K562 (cell line): ENCODE measurements at regions not wholly inside any gene's neighbourhood (a gene's known extent, or its start where the extent isn't known, plus 50 kb on each side); places are given as distances from the start of the nearest gene placed in this dataset.

Experiments used
- ATF2 ChIP-seq: sonication (generic); formaldehyde crosslinking; IDR thresholded peaks from 2 replicates; pipeline ENCODE4 v1.8.1; 2022; ENCODE audit warnings: missing genetic modification reagents
- CBX1 ChIP-seq: sonication (generic); IDR thresholded peaks from 2 replicates; pipeline ENCODE4 v1.6.1; 2016; ENCODE audit warnings: antibody characterized with exemption, low read depth, mild to moderate bottlenecking
- CTCF ChIP-seq, 3 experiments: IDR thresholded peaks in 2 of 3; conservative IDR thresholded peaks in 1 of 3; 2 replicates each; pipeline ENCODE4 v1.5.1; 2011 to 2012; ENCODE audit warnings: low read length in 3 of 3, mild to moderate bottlenecking in 3 of 3, control low read depth in 2 of 3, improper control_type of control experiment in 1 of 3, inconsistent platforms in 1 of 3, low read depth in 1 of 3, mixed read lengths in 1 of 3, moderate library complexity in 1 of 3; ENCODE audit not compliant: insufficient read depth in 2 of 3
- HIVEP1 ChIP-seq: fragments of 250-450 bp; sonication (Bioruptor Pico); IDR thresholded peaks from 2 replicates; pipeline ENCODE4 v1.4.0; 2020; ENCODE audit warnings: mild to moderate bottlenecking
- MED1 ChIP-seq: sonication (generic); formaldehyde crosslinking; IDR thresholded peaks from 2 replicates; pipeline ENCODE4 v1.8.1; 2023; ENCODE audit warnings: missing genetic modification reagents, borderline replicate concordance
- POLR2AphosphoS2 ChIP-seq: IDR thresholded peaks from 2 replicates; pipeline ENCODE4 v1.6.1; 2012; ENCODE audit warnings: low read length, improper control_type of control experiment
- REST ChIP-seq, 2 experiments: fragments of 450-650 bp; formaldehyde crosslinking in 1 of 2; IDR thresholded peaks; 2 replicates each; pipeline versions ENCODE4 v1.4.0 to v1.6.1; 2014 to 2020; ENCODE audit warnings: mild to moderate bottlenecking in 2 of 2, borderline replicate concordance in 1 of 2, low read depth in 1 of 2
- SRSF9 ChIP-seq: fragments of 200-400 bp; formaldehyde crosslinking; IDR thresholded peaks from 2 replicates; pipeline ENCODE4 v1.6.1; 2017; ENCODE audit warnings: low read depth, low read length, borderline replicate concordance
- ZNF584 ChIP-seq: fragments of 200-800 bp; sonication (Bioruptor generic); IDR thresholded peaks from 2 replicates; pipeline ENCODE4 v1.6.1; 2016; ENCODE audit warnings: low read depth, mild to moderate bottlenecking, missing genetic modification characterization, missing compliant biosample characterization
- ZNF766 ChIP-seq: fragments of 200-800 bp; sonication (Bioruptor generic); conservative IDR thresholded peaks from 2 replicates; pipeline ENCODE4 v1.6.1; 2016; ENCODE audit warnings: missing genetic modification characterization, missing compliant biosample characterization

GRCh38 chr7:57343901-57344622, 105.9 kb upstream of the ZNF716 start:
- TF ChIP-seq POLR2AphosphoS2 (no peak), CTCF (IDR thresholded peaks at IDR 0.05 in 2 of 3, conservative IDR thresholded peaks at IDR 0.05 in 1 of 3; ENCODE audit: insufficient read depth in 2 of 3, low read depth in 1 of 3, low read length in 3 of 3) (no peak), ZNF766 (CRISPR knock-in tag) (no peak), CBX1 (no peak), ATF2 (CRISPR knock-in tag) (no peak), ZNF584 (CRISPR knock-in tag) (no peak), SRSF9 (no peak), REST (IDR thresholded peaks at IDR 0.05; ENCODE audit: borderline replicate concordance) (no peak), REST (CRISPR knock-in tag; IDR thresholded peaks at IDR 0.05; ENCODE audit: low read depth) (no peak), MED1 (CRISPR knock-in tag) (no peak), HIVEP1 (CRISPR knock-in tag) (no peak)
